ENCODE measurements at regions not wholly inside any gene's neighbourhood (a gene's known extent, or its start where the extent isn't known, plus 50 kb on each side); places are given as distances from the start of the nearest gene placed in this dataset.

- Histone ChIP-seq H3K36me3 (no peaks in the 10 kb centered on the region), H3K27ac (no peak overlapping the region), H3K27me3 (no peaks in the 10 kb centered on the region), H3K4me1 (no peaks in the 10 kb centered on the region), H3K4me3 (no peak overlapping the region), H3K9me3 (no peaks in the 10 kb centered on the region)
- TF ChIP-seq POLR2A (IDR thresholded peaks at IDR 0.05), result no peak
- no peak for TF ChIP-seq POLR2AphosphoS5 (IDR thresholded peaks at IDR 0.05)
- no peak for TF ChIP-seq CTCF (IDR thresholded peaks at IDR 0.05)
- no peak for DNase-seq (ENCODE audit: low spot score in 2 of 2)
- intact Hi-C loops (cut with DNase I; ENCODE audit: low total_unique reads), result no loop called here
Measured at GRCh38 chr5:135230251-135230925, 168.6 kb downstream of the MACROH2A1 start.

GRCh38 chr5:135229679-135230132, 169.3 kb downstream of the MACROH2A1 start:
- no peak for TF ChIP-seq POLR2AphosphoS5 (IDR thresholded peaks at IDR 0.05)
- no peak for TF ChIP-seq POLR2A (IDR thresholded peaks at IDR 0.05)
- no peak for TF ChIP-seq CTCF (IDR thresholded peaks at IDR 0.05)
- intact Hi-C loops (cut with DNase I; ENCODE audit: low total_unique reads), result no loop called here

GRCh38 chr5:135229122-135229521, 169.9 kb downstream of the MACROH2A1 start:
- Histone ChIP-seq H3K27ac (no peak overlapping the region), H3K27me3 (no peaks in the 10 kb centered on the region), H3K9me3 (no peaks in the 10 kb centered on the region), H3K36me3 (no peaks in the 10 kb centered on the region), H3K4me1 (no peaks in the 10 kb centered on the region), H3K4me3 (no peak overlapping the region)
- TF ChIP-seq CTCF (IDR thresholded peaks at IDR 0.05) (no peak), POLR2AphosphoS5 (IDR thresholded peaks at IDR 0.05) (no peak), POLR2A (IDR thresholded peaks at IDR 0.05) (no peak)
- intact Hi-C loops (cut with DNase I; ENCODE audit: low total_unique reads), result no loop called here
- no peak for DNase-seq (ENCODE audit: low spot score in 2 of 2)

More at GRCh38 chr5:135229679-135230132, 169.3 kb downstream of the MACROH2A1 start:
- no peaks in the 10 kb centered on the region for H3K36me3 ChIP-seq
- H3K27me3 ChIP-seq, result no peaks in the 10 kb centered on the region
- H3K9me3 ChIP-seq, result no peaks in the 10 kb centered on the region
- no peak overlapping the region for H3K27ac ChIP-seq
- no peak overlapping the region for H3K4me3 ChIP-seq
- H3K4me1 ChIP-seq, result no peaks in the 10 kb centered on the region
- DNase-seq (ENCODE audit: low spot score in 2 of 2), result no peak

- Histone ChIP-seq H3K9me3 (no peaks in the 10 kb centered on the region), H3K4me3 (no peak overlapping the region), H3K36me3 (no peaks in the 10 kb centered on the region), H3K27me3 (no peaks in the 10 kb centered on the region), H3K27ac (no peak overlapping the region), H3K4me1 (no peaks in the 10 kb centered on the region)
- intact Hi-C loops (cut with DNase I; ENCODE audit: low total_unique reads), result no loop called here
- TF ChIP-seq POLR2A (IDR thresholded peaks at IDR 0.05) (no peak), CTCF (IDR thresholded peaks at IDR 0.05) (no peak), POLR2AphosphoS5 (IDR thresholded peaks at IDR 0.05) (no peak)
- DNase-seq (ENCODE audit: low spot score in 2 of 2), result peak in 1 of 2 donors; percentile 22
Measured at GRCh38 chr5:135228222-135228621, 170.8 kb downstream of the MACROH2A1 start.

GRCh38 chr5:135227064-135228022, 171.7 kb downstream of the MACROH2A1 start:
- no peaks in the 10 kb centered on the region for H3K4me1 ChIP-seq
- H3K27ac ChIP-seq, result no peak overlapping the region
- H3K36me3 ChIP-seq, result no peaks in the 10 kb centered on the region
- H3K4me3 ChIP-seq, result no peak overlapping the region
- H3K27me3 ChIP-seq, result no peaks in the 10 kb centered on the region
- DNase-seq (ENCODE audit: low spot score in 2 of 2), result peak in 1 of 2 donors; percentile 39
- TF ChIP-seq POLR2AphosphoS5 (IDR thresholded peaks at IDR 0.05) (no peak), CTCF (IDR thresholded peaks at IDR 0.05) (no peak), POLR2A (IDR thresholded peaks at IDR 0.05) (no peak)
- H3K9me3 ChIP-seq, result no peaks in the 10 kb centered on the region
- intact Hi-C loops (cut with DNase I; ENCODE audit: low total_unique reads), result no loop called here

Data from breast epithelium (tissue), 4 donors.